Endothelial cell of umbilical vein (primary cell): ENCODE measurements at regions not wholly inside any gene's neighbourhood (a gene's known extent, or its start where the extent isn't known, plus 50 kb on each side); places are given as distances from the start of the nearest gene placed in this dataset.

Experiments
- BruUV-seq: library from RNA; stranded (reverse); fragments of 400-500 nt; replicated peaks from 2 replicates; lab custom pipeline; 2021; lab: Mats Ljungman, UMichigan
- CTCF ChIA-PET: fragments of 300-600, 350-600 bp; sonication (Branson Sonifier 250); formaldehyde crosslinking; loops from one replicate; lab custom pipeline; 2021; ENCODE audit warnings: antibody characterized with exemption, inconsistent platforms; lab: Charles Lee
- POLR2A ChIA-PET: fragments of 300-600, 350-600 bp; sonication (Branson Sonifier 250); formaldehyde crosslinking; loops from one replicate; lab custom pipeline; 2021; ENCODE audit warnings: antibody characterized with exemption, inconsistent platforms; lab: Charles Lee
- DNase-seq: peaks from one replicate; pipeline ENCODE4 v3.0.0-alpha.2; 2011; ENCODE audit warnings: low read depth, low spot score
- FAIRE-seq: peaks from 2 replicates; lab custom pipeline; 2011; peaks lifted over from hg19 to GRCh38; lab: Jason Lieb, UNC
- H2AFZ ChIP-seq: 2 replicates; pipeline ENCODE4 v1.6.0; 2012; ENCODE audit warnings: low read depth, low read length, control low read depth, inconsistent platforms
- H3K27ac ChIP-seq: 2 replicates; pipeline ENCODE4 v1.5.1; 2011; ENCODE audit warnings: low read depth, mild to moderate bottlenecking, control low read depth, low read length, moderate library complexity; ENCODE audit not compliant: insufficient read depth
- H3K27me3 ChIP-seq, 2 experiments: 2 replicates each; pipeline versions ENCODE4 v1.6.0 to v1.6.1; 2011; ENCODE audit warnings: low read length in 2 of 2, mixed read lengths in 1 of 2; ENCODE audit not compliant: control insufficient read depth in 2 of 2, insufficient read depth in 2 of 2
- H3K36me3 ChIP-seq, 2 experiments: 2 replicates in 1 of 2; 3 replicates in 1 of 2; pipeline ENCODE4 v1.5.1; 2011; ENCODE audit warnings: low read length in 2 of 2, mild to moderate bottlenecking in 1 of 2, moderate library complexity in 1 of 2; ENCODE audit not compliant: control insufficient read depth in 2 of 2, insufficient read depth in 2 of 2; ENCODE audit errors: extremely low read depth in 1 of 2
- H3K4me1 ChIP-seq: 3 replicates; pipeline ENCODE4 v1.5.1; 2011; ENCODE audit warnings: mild to moderate bottlenecking, low read length; ENCODE audit not compliant: control insufficient read depth, insufficient read depth; ENCODE audit errors: extremely low read depth
- H3K4me2 ChIP-seq: 2 replicates; pipeline ENCODE4 v1.6.1; 2011; ENCODE audit warnings: low read length, control low read depth, mixed read lengths; ENCODE audit not compliant: insufficient read depth
- H3K4me3 ChIP-seq, 3 experiments: fragments of 200-600 bp in 1 of 3; sonication (generic), shearing (Covaris generic) in 1 of 3; replicated peaks in 1 of 3; 2 replicates each; pipeline ENCODE4 v1.5.1; 2011 to 2016; ENCODE audit warnings: control low read depth in 3 of 3, low read length in 3 of 3, mild to moderate bottlenecking in 2 of 3, inconsistent platforms in 1 of 3, low read depth in 1 of 3, moderate library complexity in 1 of 3; ENCODE audit not compliant: insufficient read depth in 1 of 3
- H3K79me2 ChIP-seq: 2 replicates; pipeline ENCODE4 v1.6.0; 2012; ENCODE audit warnings: low read length, inconsistent platforms; ENCODE audit not compliant: control insufficient read depth, insufficient read depth
- H3K9ac ChIP-seq: replicated peaks from 2 replicates; pipeline ENCODE3; 2011; ENCODE audit warnings: low read length, control low read depth; ENCODE audit not compliant: insufficient read depth; ENCODE audit errors: extremely low read depth
- H3K9me1 ChIP-seq: replicated peaks from 3 replicates; pipeline ENCODE4 v1.6.0; 2011; ENCODE audit warnings: mild to moderate bottlenecking, low read length; ENCODE audit not compliant: control insufficient read depth, insufficient read depth; ENCODE audit errors: extremely low read depth
- H3K9me3 ChIP-seq: replicated peaks from 2 replicates; pipeline ENCODE4 v1.5.1; 2012; ENCODE audit warnings: low read length, inconsistent platforms; ENCODE audit not compliant: control insufficient read depth, insufficient read depth
- H4K20me1 ChIP-seq: replicated peaks from 2 replicates; pipeline ENCODE3; 2011; ENCODE audit warnings: mild to moderate bottlenecking, low read length; ENCODE audit not compliant: control insufficient read depth, insufficient read depth; ENCODE audit errors: extremely low read depth
- CTCF ChIP-seq, 2 donors: IDR thresholded peaks; 1 replicate in 1 of 2; 2 replicates in 1 of 2; pipeline ENCODE4 v1.5.1; 2011; ENCODE audit warnings: low read length in 2 of 2, mild to moderate bottlenecking in 2 of 2, moderate library complexity in 2 of 2, control low read depth in 1 of 2, inconsistent platforms in 1 of 2, low read depth in 1 of 2; ENCODE audit not compliant: insufficient read depth in 1 of 2; ENCODE audit errors: extremely low read depth in 1 of 2
- EZH2 ChIP-seq: IDR thresholded peaks from 2 replicates; pipeline ENCODE4 v1.6.1; 2012; ENCODE audit warnings: borderline replicate concordance, low read depth, mild to moderate bottlenecking, moderate library complexity, low read length, inconsistent platforms; ENCODE audit not compliant: severe bottlenecking
- FOS ChIP-seq: IDR thresholded peaks from 2 replicates; pipeline ENCODE4 v1.6.1; 2011; ENCODE audit warnings: mild to moderate bottlenecking, low read length, moderate library complexity, borderline replicate concordance; ENCODE audit not compliant: insufficient read depth
- GATA2 ChIP-seq: IDR thresholded peaks from 2 replicates; pipeline ENCODE4 v1.7.0; 2011; ENCODE audit warnings: low read depth, mild to moderate bottlenecking, moderate library complexity, mixed read lengths, low read length; ENCODE audit not compliant: insufficient read length, insufficient read depth
- JUN ChIP-seq: IDR thresholded peaks from 2 replicates; pipeline ENCODE4 v1.6.1; 2011; ENCODE audit warnings: borderline replicate concordance, low read depth; ENCODE audit not compliant: insufficient read length, insufficient read depth
- MAX ChIP-seq: IDR thresholded peaks from 2 replicates; pipeline ENCODE4 v1.6.1; 2011; ENCODE audit not compliant: insufficient read depth, insufficient read length
- MYC ChIP-seq: IDR thresholded peaks from one replicate; pipeline ENCODE4 v1.6.1; 2011; ENCODE audit warnings: mild to moderate bottlenecking, low read depth, low read length
- POLR2A ChIP-seq: IDR thresholded peaks from 2 replicates; pipeline ENCODE4 v1.6.1; 2012; ENCODE audit warnings: low read depth, mild to moderate bottlenecking, control low read depth, low read length
- POLR2AphosphoS5 ChIP-seq: IDR thresholded peaks from 2 replicates; pipeline ENCODE4 v1.6.1; 2012; ENCODE audit warnings: low read depth, mild to moderate bottlenecking, control low read depth, low read length, moderate library complexity; ENCODE audit not compliant: insufficient read depth
- dilution Hi-C: fragments of 300-500 bp; cut with MboI; formaldehyde crosslinking; loops from one replicate; pipeline ENCODE4 v1.15.0; 2019; ENCODE audit warnings: low sequenced_read_pairs; ENCODE audit not compliant: extremely low pct_ligation_motif_present
- intact Hi-C: fragments of 100-400 bp; cut with micrococcal nuclease; formaldehyde crosslinking; loops from one replicate; pipeline ENCODE4 v1.10.0; 2022

GRCh38 chr16:59773330-59773729 is 1039.2 kb upstream of the GOT2 start:
- H4K20me1 ChIP-seq: no peaks in the 10 kb centered on the region
- FAIRE-seq: no peak
- H3K9me1 ChIP-seq: no peaks in the 10 kb centered on the region
- H2AFZ ChIP-seq: no peak overlapping the region
- no peaks in the 10 kb centered on the region for H3K36me3 ChIP-seq
- H3K9me3 ChIP-seq: no peaks in the 10 kb centered on the region
- no peaks in the 10 kb centered on the region for H3K27me3 ChIP-seq
- BruUV-seq: no TSS peak
- no peak overlapping the region for H3K27ac ChIP-seq
- no peak overlapping the region for H3K4me2 ChIP-seq
- H3K4me1 ChIP-seq: no peaks in the 10 kb centered on the region
- TF ChIP-seq POLR2A (no peak), CTCF (IDR thresholded peaks at IDR 0.05; ENCODE audit: extremely low read depth in 1 of 2, insufficient read depth in 1 of 2, low read depth in 1 of 2, low read length in 2 of 2) (no peak), MYC (no peak), JUN (no peak), GATA2 (no peak), EZH2 (no peak), FOS (no peak), MAX (no peak), POLR2AphosphoS5 (no peak)
- no peaks in the 10 kb centered on the region for H3K79me2 ChIP-seq
- H3K4me3 ChIP-seq: no peak overlapping the region
- intact Hi-C loops: loop anchor here (10.0 kb wide), 1 partner anchor 1709 kb away; no protein-coding TSS in a partner anchor
- no peak for DNase-seq
- H3K9ac ChIP-seq: no peak overlapping the region
- POLR2A ChIA-PET: no interaction called here
- dilution Hi-C loops: no loop called here
- CTCF ChIA-PET: no interaction called here
